Esophagus squamous epithelium (tissue), 4 donors: ENCODE measurements at regions not wholly inside any gene's neighbourhood (a gene's known extent, or its start where the extent isn't known, plus 50 kb on each side); places are given as distances from the start of the nearest gene placed in this dataset.

Source experiments
- POLR2A ChIP-seq, 4 donors: fragments of 450-650 bp; IDR thresholded peaks; one replicate each; pipeline ENCODE4 v1.6.1; 2017; ENCODE audit warnings: antibody characterized with exemption in 4 of 4, mild to moderate bottlenecking in 4 of 4, moderate library complexity in 3 of 4
- TF ChIP-seq, protein P1 (sequence below), 6 experiments: fragments of 450-650 bp in 4 of 6; fragments of 200-600 bp in 2 of 6; sonication (generic) in 2 of 6; IDR thresholded peaks; one replicate each; pipeline ENCODE4 v1.5.1; 2016 to 2019; ENCODE audit warnings: antibody characterized with exemption in 6 of 6, mild to moderate bottlenecking in 4 of 6, moderate library complexity in 4 of 6

DNA sequence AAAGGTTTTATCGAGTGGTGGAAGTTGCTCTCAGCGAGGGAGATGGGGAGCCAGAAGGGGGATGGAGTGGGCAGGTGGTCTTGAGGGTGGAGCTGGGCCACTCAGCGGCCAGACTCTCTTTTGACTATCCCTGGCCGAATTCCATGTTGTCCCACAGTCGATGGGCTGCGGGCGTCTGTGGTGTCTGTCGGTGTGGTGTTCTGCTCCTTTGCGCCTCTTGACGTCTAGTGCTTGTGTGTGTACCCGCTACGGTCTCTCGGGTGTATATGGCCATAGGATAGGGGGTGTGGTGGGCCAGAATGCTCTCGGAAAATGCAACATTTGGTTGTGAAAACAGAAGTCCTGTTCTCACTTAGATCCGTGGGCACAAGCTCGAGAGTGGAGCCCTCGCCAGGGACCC is 297.0 kb downstream of the CGGBP1 start:
- TF ChIP-seq, protein P1, sequence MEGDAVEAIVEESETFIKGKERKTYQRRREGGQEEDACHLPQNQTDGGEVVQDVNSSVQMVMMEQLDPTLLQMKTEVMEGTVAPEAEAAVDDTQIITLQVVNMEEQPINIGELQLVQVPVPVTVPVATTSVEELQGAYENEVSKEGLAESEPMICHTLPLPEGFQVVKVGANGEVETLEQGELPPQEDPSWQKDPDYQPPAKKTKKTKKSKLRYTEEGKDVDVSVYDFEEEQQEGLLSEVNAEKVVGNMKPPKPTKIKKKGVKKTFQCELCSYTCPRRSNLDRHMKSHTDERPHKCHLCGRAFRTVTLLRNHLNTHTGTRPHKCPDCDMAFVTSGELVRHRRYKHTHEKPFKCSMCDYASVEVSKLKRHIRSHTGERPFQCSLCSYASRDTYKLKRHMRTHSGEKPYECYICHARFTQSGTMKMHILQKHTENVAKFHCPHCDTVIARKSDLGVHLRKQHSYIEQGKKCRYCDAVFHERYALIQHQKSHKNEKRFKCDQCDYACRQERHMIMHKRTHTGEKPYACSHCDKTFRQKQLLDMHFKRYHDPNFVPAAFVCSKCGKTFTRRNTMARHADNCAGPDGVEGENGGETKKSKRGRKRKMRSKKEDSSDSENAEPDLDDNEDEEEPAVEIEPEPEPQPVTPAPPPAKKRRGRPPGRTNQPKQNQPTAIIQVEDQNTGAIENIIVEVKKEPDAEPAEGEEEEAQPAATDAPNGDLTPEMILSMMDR (IDR thresholded peaks at IDR 0.05): no peak
- no peak for TF ChIP-seq POLR2A (IDR thresholded peaks at IDR 0.05)
